ENCODE measurements at regions not wholly inside any gene's neighbourhood (a gene's known extent, or its start where the extent isn't known, plus 50 kb on each side); places are given as distances from the start of the nearest gene placed in this dataset.

DNA sequence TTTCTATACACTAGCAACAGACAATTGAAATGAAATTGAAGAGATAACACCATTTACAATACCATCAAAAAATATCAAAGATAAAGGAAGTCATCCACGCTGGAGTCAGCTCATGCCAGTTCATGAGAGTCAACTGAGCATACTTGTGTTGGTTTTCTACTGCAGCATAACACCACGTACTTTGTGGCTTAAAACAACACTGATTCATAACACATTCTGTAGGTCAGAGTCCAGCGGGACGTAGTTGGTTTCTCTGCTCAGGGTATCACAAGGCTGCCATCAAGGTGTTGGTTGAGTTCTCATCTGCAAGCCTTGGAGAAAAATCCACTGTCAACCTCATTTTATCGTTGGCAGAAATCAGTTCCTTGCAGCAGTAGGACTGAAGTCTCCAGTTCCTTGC is 84.2 kb downstream of the TEX51 start:
- Histone ChIP-seq H3K4me3 (ENCODE audit: low read length) (no peak overlapping the region), H3K9me2 (ENCODE audit: insufficient read depth, low read length) (no peaks in the 10 kb centered on the region), H4K20me1 (ENCODE audit: insufficient read depth) (no peaks in the 10 kb centered on the region), H3K9me3 (ENCODE audit: low read length) (no peaks in the 10 kb centered on the region), H3K79me2 (replicated peaks; ENCODE audit: insufficient read depth, low read length) (no peaks in the 10 kb centered on the region), H3K27ac (ENCODE audit: low read length) (no peak overlapping the region), H2AFZ (ENCODE audit: low read depth, low read length) (no peak overlapping the region), H3F3A (ENCODE audit: insufficient read depth, low read length, poor library complexity, severe bottlenecking) (no peaks in the 10 kb centered on the region), H3K4me2 (ENCODE audit: low read length) (no peak overlapping the region), H3K27me3 (ENCODE audit: insufficient read depth, low read depth, low read length) (no peaks in the 10 kb centered on the region), H3K9ac (ENCODE audit: low read length) (no peak overlapping the region), H3K36me3 (ENCODE audit: insufficient read depth, low read length) (no peaks in the 10 kb centered on the region)
- TF ChIP-seq, protein P1, sequence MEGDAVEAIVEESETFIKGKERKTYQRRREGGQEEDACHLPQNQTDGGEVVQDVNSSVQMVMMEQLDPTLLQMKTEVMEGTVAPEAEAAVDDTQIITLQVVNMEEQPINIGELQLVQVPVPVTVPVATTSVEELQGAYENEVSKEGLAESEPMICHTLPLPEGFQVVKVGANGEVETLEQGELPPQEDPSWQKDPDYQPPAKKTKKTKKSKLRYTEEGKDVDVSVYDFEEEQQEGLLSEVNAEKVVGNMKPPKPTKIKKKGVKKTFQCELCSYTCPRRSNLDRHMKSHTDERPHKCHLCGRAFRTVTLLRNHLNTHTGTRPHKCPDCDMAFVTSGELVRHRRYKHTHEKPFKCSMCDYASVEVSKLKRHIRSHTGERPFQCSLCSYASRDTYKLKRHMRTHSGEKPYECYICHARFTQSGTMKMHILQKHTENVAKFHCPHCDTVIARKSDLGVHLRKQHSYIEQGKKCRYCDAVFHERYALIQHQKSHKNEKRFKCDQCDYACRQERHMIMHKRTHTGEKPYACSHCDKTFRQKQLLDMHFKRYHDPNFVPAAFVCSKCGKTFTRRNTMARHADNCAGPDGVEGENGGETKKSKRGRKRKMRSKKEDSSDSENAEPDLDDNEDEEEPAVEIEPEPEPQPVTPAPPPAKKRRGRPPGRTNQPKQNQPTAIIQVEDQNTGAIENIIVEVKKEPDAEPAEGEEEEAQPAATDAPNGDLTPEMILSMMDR (IDR thresholded peaks at IDR 0.05; ENCODE audit: poor library complexity, severe bottlenecking) = no peak
- TF ChIP-seq TAF1 (IDR thresholded peaks at IDR 0.05; ENCODE audit: low read depth) = no peak
- no peak for TF ChIP-seq RAD21 (conservative IDR thresholded peaks at IDR 0.05)
- TF ChIP-seq POLR2AphosphoS5 (IDR thresholded peaks at IDR 0.05) = no peak
- TF ChIP-seq SMC3 (conservative IDR thresholded peaks at IDR 0.05; ENCODE audit: poor library complexity) = no peak
- no peak for TF ChIP-seq EP300 (conservative IDR thresholded peaks at IDR 0.05; ENCODE audit: poor library complexity, severe bottlenecking)
- no peak for TF ChIP-seq MXI1 (conservative IDR thresholded peaks at IDR 0.05; ENCODE audit: poor library complexity, severe bottlenecking)
- TF ChIP-seq EZH2 (IDR thresholded peaks at IDR 0.05; ENCODE audit: borderline replicate concordance, insufficient read depth, low read length, poor library complexity, severe bottlenecking) = no peak
- TF ChIP-seq, protein P2, sequence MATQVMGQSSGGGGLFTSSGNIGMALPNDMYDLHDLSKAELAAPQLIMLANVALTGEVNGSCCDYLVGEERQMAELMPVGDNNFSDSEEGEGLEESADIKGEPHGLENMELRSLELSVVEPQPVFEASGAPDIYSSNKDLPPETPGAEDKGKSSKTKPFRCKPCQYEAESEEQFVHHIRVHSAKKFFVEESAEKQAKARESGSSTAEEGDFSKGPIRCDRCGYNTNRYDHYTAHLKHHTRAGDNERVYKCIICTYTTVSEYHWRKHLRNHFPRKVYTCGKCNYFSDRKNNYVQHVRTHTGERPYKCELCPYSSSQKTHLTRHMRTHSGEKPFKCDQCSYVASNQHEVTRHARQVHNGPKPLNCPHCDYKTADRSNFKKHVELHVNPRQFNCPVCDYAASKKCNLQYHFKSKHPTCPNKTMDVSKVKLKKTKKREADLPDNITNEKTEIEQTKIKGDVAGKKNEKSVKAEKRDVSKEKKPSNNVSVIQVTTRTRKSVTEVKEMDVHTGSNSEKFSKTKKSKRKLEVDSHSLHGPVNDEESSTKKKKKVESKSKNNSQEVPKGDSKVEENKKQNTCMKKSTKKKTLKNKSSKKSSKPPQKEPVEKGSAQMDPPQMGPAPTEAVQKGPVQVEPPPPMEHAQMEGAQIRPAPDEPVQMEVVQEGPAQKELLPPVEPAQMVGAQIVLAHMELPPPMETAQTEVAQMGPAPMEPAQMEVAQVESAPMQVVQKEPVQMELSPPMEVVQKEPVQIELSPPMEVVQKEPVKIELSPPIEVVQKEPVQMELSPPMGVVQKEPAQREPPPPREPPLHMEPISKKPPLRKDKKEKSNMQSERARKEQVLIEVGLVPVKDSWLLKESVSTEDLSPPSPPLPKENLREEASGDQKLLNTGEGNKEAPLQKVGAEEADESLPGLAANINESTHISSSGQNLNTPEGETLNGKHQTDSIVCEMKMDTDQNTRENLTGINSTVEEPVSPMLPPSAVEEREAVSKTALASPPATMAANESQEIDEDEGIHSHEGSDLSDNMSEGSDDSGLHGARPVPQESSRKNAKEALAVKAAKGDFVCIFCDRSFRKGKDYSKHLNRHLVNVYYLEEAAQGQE (IDR thresholded peaks at IDR 0.05; ENCODE audit: borderline replicate concordance) = no peak

DNA sequence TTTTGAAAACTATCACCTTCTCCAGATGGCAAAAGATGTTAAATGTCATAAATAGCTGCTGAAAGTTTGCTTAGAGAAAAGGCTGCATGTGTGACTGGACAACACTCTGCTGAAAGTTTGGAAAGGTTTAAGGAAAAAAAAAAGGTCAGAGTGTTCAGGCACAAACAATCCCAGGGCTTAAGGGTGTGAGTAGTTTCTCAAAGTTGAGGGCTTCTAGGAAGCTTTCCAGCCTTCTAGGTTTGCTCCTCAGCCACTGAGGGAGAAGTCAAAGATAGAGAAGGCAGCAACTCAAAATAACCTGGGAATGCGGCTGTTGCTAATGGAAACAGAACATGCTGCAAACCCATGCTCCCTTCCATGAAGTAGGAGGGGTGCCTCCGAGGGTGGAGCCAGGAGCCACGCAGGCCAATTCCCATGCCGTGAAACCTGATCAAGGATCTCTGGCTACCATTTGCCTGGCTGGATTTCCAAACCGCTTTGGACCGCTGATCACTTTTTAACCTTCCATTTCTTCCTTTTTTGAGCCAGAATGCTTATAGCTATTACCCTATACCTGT is 88.0 kb downstream of the TEX51 start:
- no peaks in the 10 kb centered on the region for H3K36me3 ChIP-seq (ENCODE audit: insufficient read depth, low read length)

More for the DNA sequence above, 88.0 kb downstream of the TEX51 start:
- Histone ChIP-seq H3K9me2 (ENCODE audit: insufficient read depth, low read length) (no peaks in the 10 kb centered on the region), H2AFZ (ENCODE audit: low read depth, low read length) (no peak overlapping the region), H3F3A (ENCODE audit: insufficient read depth, low read length, poor library complexity, severe bottlenecking) (no peaks in the 10 kb centered on the region), H3K4me3 (ENCODE audit: low read length) (no peak overlapping the region), H3K27ac (ENCODE audit: low read length) (no peak overlapping the region), H3K9me3 (ENCODE audit: low read length) (no peaks in the 10 kb centered on the region), H3K4me2 (ENCODE audit: low read length) (no peak overlapping the region), H3K79me2 (replicated peaks; ENCODE audit: insufficient read depth, low read length) (no peaks in the 10 kb centered on the region), H3K9ac (ENCODE audit: low read length) (no peak overlapping the region), H3K27me3 (ENCODE audit: insufficient read depth, low read depth, low read length) (no peaks in the 10 kb centered on the region), H4K20me1 (ENCODE audit: insufficient read depth) (no peaks in the 10 kb centered on the region)
- TF ChIP-seq, protein P1 (IDR thresholded peaks at IDR 0.05; ENCODE audit: poor library complexity, severe bottlenecking) = no peak
- no peak for TF ChIP-seq MXI1 (conservative IDR thresholded peaks at IDR 0.05; ENCODE audit: poor library complexity, severe bottlenecking)
- no peak for TF ChIP-seq EZH2 (IDR thresholded peaks at IDR 0.05; ENCODE audit: borderline replicate concordance, insufficient read depth, low read length, poor library complexity, severe bottlenecking)
- TF ChIP-seq SMC3 (conservative IDR thresholded peaks at IDR 0.05; ENCODE audit: poor library complexity) = no peak
- TF ChIP-seq EP300 (conservative IDR thresholded peaks at IDR 0.05; ENCODE audit: poor library complexity, severe bottlenecking) = no peak
- TF ChIP-seq RAD21 (conservative IDR thresholded peaks at IDR 0.05) = no peak
- no peak for TF ChIP-seq POLR2AphosphoS5 (IDR thresholded peaks at IDR 0.05)
- TF ChIP-seq, protein P2 (IDR thresholded peaks at IDR 0.05; ENCODE audit: borderline replicate concordance) = no peak
- TF ChIP-seq TAF1 (IDR thresholded peaks at IDR 0.05; ENCODE audit: low read depth) = no peak

Data from neural cell (in vitro differentiated cells).